ENCODE measurements at regions not wholly inside any gene's neighbourhood (a gene's known extent, or its start where the extent isn't known, plus 50 kb on each side); places are given as distances from the start of the nearest gene placed in this dataset.

DNA sequence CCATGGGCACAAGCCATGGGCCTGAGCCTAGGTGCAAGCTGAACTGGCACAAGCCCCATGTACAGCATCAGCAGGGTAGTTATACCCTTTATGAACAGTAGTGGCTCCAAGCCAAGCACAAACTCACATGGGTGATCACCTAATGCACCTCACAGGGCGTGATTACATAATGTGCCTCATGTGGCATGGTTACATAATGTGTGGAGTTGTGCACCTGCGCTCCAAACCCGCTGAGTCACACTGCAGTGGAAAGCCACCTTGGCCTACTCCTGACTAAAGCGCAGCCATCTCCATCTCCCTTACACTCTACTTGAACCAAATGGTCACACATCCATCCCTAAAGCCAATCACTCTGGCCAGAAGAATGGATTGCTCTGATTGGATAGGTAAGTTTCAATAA, 279.7 kb downstream of the MBD2 start:
- TF ChIP-seq, protein P1, sequence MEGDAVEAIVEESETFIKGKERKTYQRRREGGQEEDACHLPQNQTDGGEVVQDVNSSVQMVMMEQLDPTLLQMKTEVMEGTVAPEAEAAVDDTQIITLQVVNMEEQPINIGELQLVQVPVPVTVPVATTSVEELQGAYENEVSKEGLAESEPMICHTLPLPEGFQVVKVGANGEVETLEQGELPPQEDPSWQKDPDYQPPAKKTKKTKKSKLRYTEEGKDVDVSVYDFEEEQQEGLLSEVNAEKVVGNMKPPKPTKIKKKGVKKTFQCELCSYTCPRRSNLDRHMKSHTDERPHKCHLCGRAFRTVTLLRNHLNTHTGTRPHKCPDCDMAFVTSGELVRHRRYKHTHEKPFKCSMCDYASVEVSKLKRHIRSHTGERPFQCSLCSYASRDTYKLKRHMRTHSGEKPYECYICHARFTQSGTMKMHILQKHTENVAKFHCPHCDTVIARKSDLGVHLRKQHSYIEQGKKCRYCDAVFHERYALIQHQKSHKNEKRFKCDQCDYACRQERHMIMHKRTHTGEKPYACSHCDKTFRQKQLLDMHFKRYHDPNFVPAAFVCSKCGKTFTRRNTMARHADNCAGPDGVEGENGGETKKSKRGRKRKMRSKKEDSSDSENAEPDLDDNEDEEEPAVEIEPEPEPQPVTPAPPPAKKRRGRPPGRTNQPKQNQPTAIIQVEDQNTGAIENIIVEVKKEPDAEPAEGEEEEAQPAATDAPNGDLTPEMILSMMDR (IDR thresholded peaks at IDR 0.05 in 2 of 3, conservative IDR thresholded peaks at IDR 0.05 in 1 of 3; ENCODE audit: insufficient read depth in 2 of 3, low read depth in 1 of 3, low read length in 3 of 3): no peak
- TF ChIP-seq ZNF175 (CRISPR knock-in tag; IDR thresholded peaks at IDR 0.05; ENCODE audit: low read depth): no peak
- TF ChIP-seq ARID2 (IDR thresholded peaks at IDR 0.05): no peak
- no peak for TF ChIP-seq JUND (IDR thresholded peaks at IDR 0.05; ENCODE audit: borderline replicate concordance, low read depth, low read length)
- no peak for TF ChIP-seq JUND (tag; IDR thresholded peaks at IDR 0.05; ENCODE audit: borderline replicate concordance, low read depth, low read length)
- TF ChIP-seq MEF2A (IDR thresholded peaks at IDR 0.05; ENCODE audit: control insufficient read depth, low read depth, low read length): no peak
- no peak for TF ChIP-seq NR1H2 (CRISPR knock-in tag; IDR thresholded peaks at IDR 0.05)
- TF ChIP-seq ZNF263 (CRISPR knock-in tag; IDR thresholded peaks at IDR 0.05; ENCODE audit: borderline replicate concordance): no peak
- TF ChIP-seq, protein P2, sequence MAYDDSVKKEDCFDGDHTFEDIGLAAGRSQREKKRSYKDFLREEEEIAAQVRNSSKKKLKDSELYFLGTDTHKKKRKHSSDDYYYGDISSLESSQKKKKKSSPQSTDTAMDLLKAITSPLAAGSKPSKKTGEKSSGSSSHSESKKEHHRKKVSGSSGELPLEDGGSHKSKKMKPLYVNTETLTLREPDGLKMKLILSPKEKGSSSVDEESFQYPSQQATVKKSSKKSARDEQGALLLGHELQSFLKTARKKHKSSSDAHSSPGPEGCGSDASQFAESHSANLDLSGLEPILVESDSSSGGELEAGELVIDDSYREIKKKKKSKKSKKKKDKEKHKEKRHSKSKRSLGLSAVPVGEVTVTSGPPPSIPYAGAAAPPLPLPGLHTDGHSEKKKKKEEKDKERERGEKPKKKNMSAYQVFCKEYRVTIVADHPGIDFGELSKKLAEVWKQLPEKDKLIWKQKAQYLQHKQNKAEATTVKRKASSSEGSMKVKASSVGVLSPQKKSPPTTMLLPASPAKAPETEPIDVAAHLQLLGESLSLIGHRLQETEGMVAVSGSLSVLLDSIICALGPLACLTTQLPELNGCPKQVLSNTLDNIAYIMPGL (CRISPR knock-in tag; IDR thresholded peaks at IDR 0.05): no peak
- TF ChIP-seq DNMT1 (IDR thresholded peaks at IDR 0.05): no peak
- TF ChIP-seq NCOA6 (IDR thresholded peaks at IDR 0.05): no peak
- no peak for TF ChIP-seq NFIC (IDR thresholded peaks at IDR 0.05)
- no peak for TF ChIP-seq RBM22 (IDR thresholded peaks at IDR 0.05; ENCODE audit: low read depth, low read length, poor library complexity, severe bottlenecking)

Data from K562 (cell line).